Adrenal gland (tissue), 5 donors: ENCODE measurements at regions not wholly inside any gene's neighbourhood (a gene's known extent, or its start where the extent isn't known, plus 50 kb on each side); places are given as distances from the start of the nearest gene placed in this dataset.

ENCODE experiments used
- POLR2A ChIP-seq, 2 donors: fragments of 450-650 bp; IDR thresholded peaks; one replicate each; pipeline ENCODE4 v1.6.1; 2017; ENCODE audit warnings: antibody characterized with exemption in 2 of 2, mild to moderate bottlenecking in 2 of 2, moderate library complexity in 1 of 2
- TF ChIP-seq, protein P1 (sequence below), 6 experiments: fragments of 450-650 bp in 4 of 6; fragments of 200-600 bp in 2 of 6; sonication (generic) in 1 of 6; IDR thresholded peaks; 1 replicate in 5 of 6; 2 replicates in 1 of 6; pipeline versions ENCODE4 v1.5.1 to v1.8.0; 2016 to 2021; ENCODE audit warnings: antibody characterized with exemption in 6 of 6, mild to moderate bottlenecking in 2 of 6, moderate library complexity in 1 of 6
- donor health status: DM: no; HTN: no; CAD: no.

DNA sequence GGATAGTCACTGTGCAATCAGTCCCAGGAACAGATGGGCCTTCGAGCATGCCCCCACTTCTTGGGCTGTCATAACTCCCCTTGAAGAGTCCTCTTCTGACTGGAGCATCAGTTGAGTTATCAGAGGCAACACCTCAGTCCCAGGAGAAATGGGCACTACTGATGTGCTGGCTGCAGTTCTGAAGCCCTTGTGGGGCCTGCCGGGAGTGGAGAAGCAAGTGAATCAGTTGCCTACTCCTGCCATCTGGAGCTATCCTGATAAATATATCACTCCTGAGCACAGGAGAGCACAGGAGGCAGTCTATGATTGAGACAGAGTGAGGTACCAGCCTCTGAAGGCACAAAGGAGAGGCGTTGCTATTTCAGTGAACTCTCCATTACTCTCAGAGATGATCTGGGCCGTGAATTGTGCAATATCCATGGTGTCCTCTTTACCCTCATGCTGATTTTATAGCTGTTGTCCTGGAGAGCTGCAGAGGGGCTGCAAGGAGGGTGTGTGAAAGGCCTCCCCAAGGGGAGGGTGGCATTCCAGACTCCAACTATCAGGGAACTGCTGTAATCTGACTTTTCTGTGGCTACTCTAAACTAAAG is 344.2 kb upstream of the ROPN1 start:
- TF ChIP-seq, protein P1, sequence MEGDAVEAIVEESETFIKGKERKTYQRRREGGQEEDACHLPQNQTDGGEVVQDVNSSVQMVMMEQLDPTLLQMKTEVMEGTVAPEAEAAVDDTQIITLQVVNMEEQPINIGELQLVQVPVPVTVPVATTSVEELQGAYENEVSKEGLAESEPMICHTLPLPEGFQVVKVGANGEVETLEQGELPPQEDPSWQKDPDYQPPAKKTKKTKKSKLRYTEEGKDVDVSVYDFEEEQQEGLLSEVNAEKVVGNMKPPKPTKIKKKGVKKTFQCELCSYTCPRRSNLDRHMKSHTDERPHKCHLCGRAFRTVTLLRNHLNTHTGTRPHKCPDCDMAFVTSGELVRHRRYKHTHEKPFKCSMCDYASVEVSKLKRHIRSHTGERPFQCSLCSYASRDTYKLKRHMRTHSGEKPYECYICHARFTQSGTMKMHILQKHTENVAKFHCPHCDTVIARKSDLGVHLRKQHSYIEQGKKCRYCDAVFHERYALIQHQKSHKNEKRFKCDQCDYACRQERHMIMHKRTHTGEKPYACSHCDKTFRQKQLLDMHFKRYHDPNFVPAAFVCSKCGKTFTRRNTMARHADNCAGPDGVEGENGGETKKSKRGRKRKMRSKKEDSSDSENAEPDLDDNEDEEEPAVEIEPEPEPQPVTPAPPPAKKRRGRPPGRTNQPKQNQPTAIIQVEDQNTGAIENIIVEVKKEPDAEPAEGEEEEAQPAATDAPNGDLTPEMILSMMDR (IDR thresholded peaks at IDR 0.05): no peak
- TF ChIP-seq POLR2A (IDR thresholded peaks at IDR 0.05): no peak
